ENCODE measurements at regions not wholly inside any gene's neighbourhood (a gene's known extent, or its start where the extent isn't known, plus 50 kb on each side); places are given as distances from the start of the nearest gene placed in this dataset.
A peak's percentile ranks its signal among the peaks of the same experiment; 100 is the strongest.

GRCh38 chr4:162272215-162272614, 108.4 kb upstream of the FSTL5 start:
- Histone ChIP-seq H3K9me3 (ENCODE audit: control insufficient read depth in 2 of 2, low read length in 2 of 2) (peaks cover 0 to 2% of the 10 kb centered on the region in 2 experiments), H3K27ac (ENCODE audit: insufficient read depth, low read length, poor library complexity, severe bottlenecking) (no peak overlapping the region), H3K4me3 (ENCODE audit: low read depth, low read length) (no peak overlapping the region), H3K27me3 (ENCODE audit: control insufficient read depth, insufficient read depth, low read length) (no peaks in the 10 kb centered on the region), H3K36me3 (ENCODE audit: control insufficient read depth, insufficient read depth, low read length) (no peaks in the 10 kb centered on the region), H3K4me1 (ENCODE audit: control insufficient read depth, insufficient read depth, low read length, poor library complexity, severe bottlenecking) (no peaks in the 10 kb centered on the region)
- Mint-ChIP-seq H3K9me3 (peaks cover 0 to 15% (median 4%) of the 10 kb centered on the region in 7 donors), H3K4me3 (no peak overlapping the region), H3K36me3 (no peaks in the 10 kb centered on the region), H3K27ac (no peak overlapping the region), H3K4me1 (no peaks in the 10 kb centered on the region), H3K27me3 (no peaks in the 10 kb centered on the region)
- no peak for DNase-seq
- no peak for ATAC-seq (ENCODE audit: low read depth in 2 of 2)

GRCh38 chr4:162268911-162269310, 105.1 kb upstream of the FSTL5 start:
- no peak overlapping the region for H3K27ac Mint-ChIP-seq
- H3K4me1 Mint-ChIP-seq = no peaks in the 10 kb centered on the region
- ATAC-seq (ENCODE audit: low read depth in 2 of 2) (no peak), DNase-seq (no peak)
- Histone ChIP-seq H3K27ac (ENCODE audit: insufficient read depth, low read length, poor library complexity, severe bottlenecking) (no peak overlapping the region), H3K4me1 (ENCODE audit: control insufficient read depth, insufficient read depth, low read length, poor library complexity, severe bottlenecking) (no peaks in the 10 kb centered on the region), H3K36me3 (ENCODE audit: control insufficient read depth, insufficient read depth, low read length) (no peaks in the 10 kb centered on the region), H3K9me3 (ENCODE audit: control insufficient read depth in 2 of 2, low read length in 2 of 2) (peaks cover 0 to 2% of the 10 kb centered on the region in 2 experiments), H3K27me3 (ENCODE audit: control insufficient read depth, insufficient read depth, low read length) (no peaks in the 10 kb centered on the region), H3K4me3 (ENCODE audit: low read depth, low read length) (no peak overlapping the region)
- no peak overlapping the region for H3K4me3 Mint-ChIP-seq
- no peaks in the 10 kb centered on the region for H3K27me3 Mint-ChIP-seq
- H3K9me3 Mint-ChIP-seq = peaks cover 5 to 38% (median 8%) of the 10 kb centered on the region in 7 donors
- H3K36me3 Mint-ChIP-seq = no peaks in the 10 kb centered on the region

GRCh38 chr4:162265802-162266201, 102.0 kb upstream of the FSTL5 start:
- Histone ChIP-seq H3K27ac (ENCODE audit: insufficient read depth, low read length, poor library complexity, severe bottlenecking) (no peak overlapping the region), H3K36me3 (ENCODE audit: control insufficient read depth, insufficient read depth, low read length) (no peaks in the 10 kb centered on the region), H3K4me3 (ENCODE audit: low read depth, low read length) (no peak overlapping the region), H3K27me3 (ENCODE audit: control insufficient read depth, insufficient read depth, low read length) (no peaks in the 10 kb centered on the region), H3K9me3 (ENCODE audit: control insufficient read depth in 2 of 2, low read length in 2 of 2) (peaks cover 0 to 7% of the 10 kb centered on the region in 2 experiments), H3K4me1 (ENCODE audit: control insufficient read depth, insufficient read depth, low read length, poor library complexity, severe bottlenecking) (no peaks in the 10 kb centered on the region)
- DNase-seq (no peak), ATAC-seq (ENCODE audit: low read depth in 2 of 2) (no peak)
- no peaks in the 10 kb centered on the region for H3K36me3 Mint-ChIP-seq
- no peaks in the 10 kb centered on the region for H3K27me3 Mint-ChIP-seq
- no peaks in the 10 kb centered on the region for H3K4me1 Mint-ChIP-seq
- H3K27ac Mint-ChIP-seq = no peak overlapping the region
- H3K9me3 Mint-ChIP-seq = peaks cover 0 to 34% (median 7%) of the 10 kb centered on the region in 7 donors
- no peak overlapping the region for H3K4me3 Mint-ChIP-seq

GRCh38 chr4:162245051-162245450, 81.3 kb upstream of the FSTL5 start:
- Mint-ChIP-seq H3K27ac (no peak overlapping the region), H3K4me3 (no peak overlapping the region)

GRCh38 chr4:162241857-162242256, 78.1 kb upstream of the FSTL5 start:
- H3K27ac ChIP-seq (ENCODE audit: insufficient read depth, low read length, poor library complexity, severe bottlenecking) = no peak overlapping the region
- no peaks in the 10 kb centered on the region for H3K4me1 Mint-ChIP-seq
- no peaks in the 10 kb centered on the region for H3K36me3 Mint-ChIP-seq
- ATAC-seq (ENCODE audit: low read depth in 2 of 2) (no peak), DNase-seq (no peak)
- H3K4me1 ChIP-seq (ENCODE audit: control insufficient read depth, insufficient read depth, low read length, poor library complexity, severe bottlenecking) = no peaks in the 10 kb centered on the region
- H3K27ac Mint-ChIP-seq = no peak overlapping the region
- H3K27me3 Mint-ChIP-seq = no peaks in the 10 kb centered on the region
- no peak overlapping the region for H3K4me3 Mint-ChIP-seq
- H3K27me3 ChIP-seq (ENCODE audit: control insufficient read depth, insufficient read depth, low read length) = no peaks in the 10 kb centered on the region
- peaks cover 0 to 19% (median 9%) of the 10 kb centered on the region in 7 donors for H3K9me3 Mint-ChIP-seq
- H3K4me3 ChIP-seq (ENCODE audit: low read depth, low read length) = no peak overlapping the region
- no peaks in the 10 kb centered on the region for H3K9me3 ChIP-seq (ENCODE audit: control insufficient read depth in 2 of 2, low read length in 2 of 2)
- H3K36me3 ChIP-seq (ENCODE audit: control insufficient read depth, insufficient read depth, low read length) = no peaks in the 10 kb centered on the region

More at GRCh38 chr4:162245051-162245450, 81.3 kb upstream of the FSTL5 start:
- no peaks in the 10 kb centered on the region for H3K36me3 Mint-ChIP-seq
- Histone ChIP-seq H3K4me3 (ENCODE audit: low read depth, low read length) (no peak overlapping the region), H3K4me1 (ENCODE audit: control insufficient read depth, insufficient read depth, low read length, poor library complexity, severe bottlenecking) (no peaks in the 10 kb centered on the region), H3K36me3 (ENCODE audit: control insufficient read depth, insufficient read depth, low read length) (no peaks in the 10 kb centered on the region), H3K27me3 (ENCODE audit: control insufficient read depth, insufficient read depth, low read length) (no peaks in the 10 kb centered on the region), H3K9me3 (ENCODE audit: control insufficient read depth in 2 of 2, low read length in 2 of 2) (no peaks in the 10 kb centered on the region), H3K27ac (ENCODE audit: insufficient read depth, low read length, poor library complexity, severe bottlenecking) (no peak overlapping the region)
- ATAC-seq (ENCODE audit: low read depth in 2 of 2) (no peak), DNase-seq (no peak)
- no peaks in the 10 kb centered on the region for H3K27me3 Mint-ChIP-seq
- no peaks in the 10 kb centered on the region for H3K4me1 Mint-ChIP-seq
- peaks cover 0 to 16% (median 7%) of the 10 kb centered on the region in 7 donors for H3K9me3 Mint-ChIP-seq

- no peak overlapping the region for H3K27ac Mint-ChIP-seq
- ATAC-seq (ENCODE audit: low read depth in 2 of 2) (no peak), DNase-seq (no peak)
- no peaks in the 10 kb centered on the region for H3K4me1 Mint-ChIP-seq
- Histone ChIP-seq H3K27me3 (ENCODE audit: control insufficient read depth, insufficient read depth, low read length) (no peaks in the 10 kb centered on the region), H3K4me1 (ENCODE audit: control insufficient read depth, insufficient read depth, low read length, poor library complexity, severe bottlenecking) (no peaks in the 10 kb centered on the region), H3K36me3 (ENCODE audit: control insufficient read depth, insufficient read depth, low read length) (no peaks in the 10 kb centered on the region), H3K9me3 (ENCODE audit: control insufficient read depth in 2 of 2, low read length in 2 of 2) (no peaks in the 10 kb centered on the region), H3K27ac (ENCODE audit: insufficient read depth, low read length, poor library complexity, severe bottlenecking) (no peak overlapping the region), H3K4me3 (ENCODE audit: low read depth, low read length) (no peak overlapping the region)
- H3K4me3 Mint-ChIP-seq = no peak overlapping the region
- no peaks in the 10 kb centered on the region for H3K36me3 Mint-ChIP-seq
- H3K9me3 Mint-ChIP-seq = peaks cover 0 to 17% (median 7%) of the 10 kb centered on the region in 7 donors
- H3K27me3 Mint-ChIP-seq = no peaks in the 10 kb centered on the region
Observed at GRCh38 chr4:162239992-162240769, 76.4 kb upstream of the FSTL5 start.

GRCh38 chr4:162237676-162238075, 73.9 kb upstream of the FSTL5 start:
- Mint-ChIP-seq H3K4me3 (no peak overlapping the region), H3K27ac (no peak overlapping the region), H3K9me3 (peaks cover 0 to 36% (median 6%) of the 10 kb centered on the region in 7 donors), H3K4me1 (no peaks in the 10 kb centered on the region), H3K27me3 (no peaks in the 10 kb centered on the region), H3K36me3 (no peaks in the 10 kb centered on the region)
- no peaks in the 10 kb centered on the region for H3K36me3 ChIP-seq (ENCODE audit: control insufficient read depth, insufficient read depth, low read length)
- no peaks in the 10 kb centered on the region for H3K9me3 ChIP-seq (ENCODE audit: control insufficient read depth in 2 of 2, low read length in 2 of 2)
- DNase-seq (no peak), ATAC-seq (ENCODE audit: low read depth in 2 of 2) (no peak)
- H3K27me3 ChIP-seq (ENCODE audit: control insufficient read depth, insufficient read depth, low read length) = no peaks in the 10 kb centered on the region
- H3K27ac ChIP-seq (ENCODE audit: insufficient read depth, low read length, poor library complexity, severe bottlenecking) = no peak overlapping the region
- no peaks in the 10 kb centered on the region for H3K4me1 ChIP-seq (ENCODE audit: control insufficient read depth, insufficient read depth, low read length, poor library complexity, severe bottlenecking)
- H3K4me3 ChIP-seq (ENCODE audit: low read depth, low read length) = no peak overlapping the region

- Mint-ChIP-seq H3K9me3 (peaks cover 3 to 36% (median 5%) of the 10 kb centered on the region in 7 donors), H3K4me1 (no peaks in the 10 kb centered on the region), H3K27me3 (no peaks in the 10 kb centered on the region), H3K4me3 (no peak overlapping the region), H3K27ac (peak overlapping the region in 1 of 3 donors; percentile 26), H3K36me3 (no peaks in the 10 kb centered on the region)
- H3K4me1 ChIP-seq (ENCODE audit: control insufficient read depth, insufficient read depth, low read length, poor library complexity, severe bottlenecking) = no peaks in the 10 kb centered on the region
- H3K4me3 ChIP-seq (ENCODE audit: low read depth, low read length) = no peak overlapping the region
- H3K27ac ChIP-seq (ENCODE audit: insufficient read depth, low read length, poor library complexity, severe bottlenecking) = no peak overlapping the region
- DNase-seq (no peak), ATAC-seq (ENCODE audit: low read depth in 2 of 2) (peak; percentile 40 to 52)
- H3K27me3 ChIP-seq (ENCODE audit: control insufficient read depth, insufficient read depth, low read length) = no peaks in the 10 kb centered on the region
- no peaks in the 10 kb centered on the region for H3K36me3 ChIP-seq (ENCODE audit: control insufficient read depth, insufficient read depth, low read length)
- H3K9me3 ChIP-seq (ENCODE audit: control insufficient read depth in 2 of 2, low read length in 2 of 2) = no peaks in the 10 kb centered on the region
Observed at GRCh38 chr4:162234595-162234994, 70.8 kb upstream of the FSTL5 start.
